Psoas muscle (tissue), 7 donors: ENCODE measurements at regions not wholly inside any gene's neighbourhood (a gene's known extent, or its start where the extent isn't known, plus 50 kb on each side); places are given as distances from the start of the nearest gene placed in this dataset.
A peak's percentile ranks its signal among the peaks of the same experiment; 100 is the strongest.

Experiments used
- ATAC-seq, 4 donors: fragments of 200-7000 bp; cut with Tn5 transposase; one replicate each; pipeline ENCODE4 v1.9.1; 2020; ENCODE audit warnings: moderate library complexity in 3 of 4, mild to moderate bottlenecking in 2 of 4
- DNase-seq, 2 donors: peaks; one replicate each; pipeline ENCODE4 v3.0.0-alpha.2; 2020
- H3K27ac ChIP-seq: fragments of 200-600 bp; one replicate; pipeline ENCODE4 v1.8.0; 2022
- H3K27me3 ChIP-seq, 3 donors: fragments of 200-600 bp in 1 of 3; one replicate each; pipeline versions ENCODE4 v1.6.1 to v1.8.0; 2013 to 2022; ENCODE audit warnings: low read length in 2 of 3, mild to moderate bottlenecking in 2 of 3, moderate library complexity in 1 of 3; ENCODE audit not compliant: insufficient read depth in 3 of 3
- H3K36me3 ChIP-seq, 2 donors: fragments of 200-600 bp in 1 of 2; one replicate each; pipeline versions ENCODE4 v1.6.1 to v1.8.0; 2013 to 2022; ENCODE audit warnings: low read depth in 1 of 2, mild to moderate bottlenecking in 1 of 2, moderate library complexity in 1 of 2; ENCODE audit not compliant: insufficient read depth in 1 of 2
- H3K4me1 ChIP-seq: fragments of 200-600 bp; one replicate; pipeline ENCODE4 v1.8.0; 2022
- H3K4me3 ChIP-seq: fragments of 200-600 bp; one replicate; pipeline ENCODE4 v1.8.0; 2022; ENCODE audit warnings: mild to moderate bottlenecking
- H3K9me3 ChIP-seq: fragments of 200-600 bp; one replicate; pipeline ENCODE4 v1.8.0; 2022
- WGBS, 3 donors: extraction: QIAGEN DNeasy Blood & Tissue Kit; methylation state at CpG; one replicate each; pipeline versions ENCODE4 v1.1.6 to v1.1.7; 2013; 5-methylcytosine and 5-hydroxymethylcytosine counted together
- intact Hi-C, 2 donors: fragments of 100-400 bp; cut with DNase I; formaldehyde crosslinking; loops; one replicate each; pipeline versions ENCODE4 v1.11.0 to v1.14.2; 2022
- TF ChIP-seq, protein P1 (sequence below): fragments of 200-600 bp; IDR thresholded peaks from one replicate; pipeline ENCODE4 v1.8.0; 2022; ENCODE audit warnings: antibody characterized with exemption
- donor health status: healthy with polysubstance abuse.
- donor health status: DM: no; HTN: no; CAD: no; lungs with moderate emphysema.
- donor health status: Bipolar disorder and iron deficiency.
- donor health status: healthy.
- donor health status: DM: yes; HTN: yes; CAD: no.
- donor health status: DM: no; HTN: no; CAD: no.
- donor health status: DM: yes; HTN: yes; CAD: no.

DNA sequence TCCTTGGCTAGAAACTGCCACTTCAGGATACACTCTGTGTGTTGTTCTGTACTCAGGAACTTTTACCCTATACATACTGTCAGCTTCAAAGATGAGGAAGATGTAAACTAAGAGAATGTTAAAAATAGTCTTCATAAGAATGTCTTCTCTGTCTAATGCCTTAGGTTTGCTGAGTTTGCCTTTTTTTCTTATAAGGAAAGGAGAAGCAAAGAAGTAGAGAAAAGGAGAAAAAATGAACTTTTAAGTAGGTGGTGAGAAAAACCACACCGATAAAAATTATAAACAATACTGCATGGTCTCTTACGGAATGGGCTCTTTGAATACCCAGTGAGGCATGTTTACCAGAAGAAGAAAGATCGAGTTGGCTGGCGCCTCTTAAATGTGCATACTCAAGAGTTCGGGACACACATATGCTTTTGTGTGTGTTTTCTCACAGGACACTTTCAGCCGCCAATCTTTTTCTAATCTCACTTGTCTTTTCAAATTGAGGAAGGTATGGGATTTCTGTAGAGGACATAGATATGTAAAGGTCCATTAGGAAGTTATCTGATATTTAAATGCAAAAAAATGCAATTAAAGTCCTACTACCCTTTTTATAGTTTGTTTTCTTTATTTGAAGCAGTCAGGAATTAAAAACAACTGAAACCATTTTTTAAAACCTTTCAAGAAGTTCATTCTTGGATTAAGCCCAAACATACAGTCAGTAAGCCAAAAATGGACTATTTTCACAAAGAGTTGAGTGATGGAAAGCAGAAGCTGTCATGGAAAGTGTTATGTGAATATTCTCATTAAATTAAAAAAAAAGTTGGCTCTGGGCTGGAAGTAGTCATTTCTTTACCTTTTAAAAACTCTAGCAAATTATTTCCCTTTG lies 100.6 kb upstream of the MDFIC start:
- no peak overlapping the region for H3K4me3 ChIP-seq

DNA sequence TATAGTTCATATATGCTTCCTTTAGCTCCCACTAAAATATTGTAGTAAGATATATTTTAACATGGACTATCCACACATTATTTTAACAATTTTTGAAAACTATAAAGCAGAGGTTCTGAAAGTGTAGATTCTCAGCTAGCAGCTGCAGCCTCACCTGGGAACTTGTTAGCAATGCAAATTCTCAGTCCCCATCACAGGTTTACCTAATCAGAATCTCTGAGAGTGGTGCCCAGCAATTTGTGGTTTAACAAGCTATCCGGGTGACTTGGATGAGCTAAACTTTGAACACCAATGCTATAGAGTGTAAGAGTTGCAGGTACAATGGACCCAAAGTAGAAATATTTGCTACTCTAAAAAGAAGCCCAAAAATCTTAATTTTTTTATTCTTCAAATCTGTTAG lies 99.8 kb upstream of the MDFIC start:
- ATAC-seq (no peak), DNase-seq (no peak)
- 86 to 97% (median 89%) methylated on average over 1 of the region's 1 CpG for WGBS, 3 donors
- TF ChIP-seq, protein P1, sequence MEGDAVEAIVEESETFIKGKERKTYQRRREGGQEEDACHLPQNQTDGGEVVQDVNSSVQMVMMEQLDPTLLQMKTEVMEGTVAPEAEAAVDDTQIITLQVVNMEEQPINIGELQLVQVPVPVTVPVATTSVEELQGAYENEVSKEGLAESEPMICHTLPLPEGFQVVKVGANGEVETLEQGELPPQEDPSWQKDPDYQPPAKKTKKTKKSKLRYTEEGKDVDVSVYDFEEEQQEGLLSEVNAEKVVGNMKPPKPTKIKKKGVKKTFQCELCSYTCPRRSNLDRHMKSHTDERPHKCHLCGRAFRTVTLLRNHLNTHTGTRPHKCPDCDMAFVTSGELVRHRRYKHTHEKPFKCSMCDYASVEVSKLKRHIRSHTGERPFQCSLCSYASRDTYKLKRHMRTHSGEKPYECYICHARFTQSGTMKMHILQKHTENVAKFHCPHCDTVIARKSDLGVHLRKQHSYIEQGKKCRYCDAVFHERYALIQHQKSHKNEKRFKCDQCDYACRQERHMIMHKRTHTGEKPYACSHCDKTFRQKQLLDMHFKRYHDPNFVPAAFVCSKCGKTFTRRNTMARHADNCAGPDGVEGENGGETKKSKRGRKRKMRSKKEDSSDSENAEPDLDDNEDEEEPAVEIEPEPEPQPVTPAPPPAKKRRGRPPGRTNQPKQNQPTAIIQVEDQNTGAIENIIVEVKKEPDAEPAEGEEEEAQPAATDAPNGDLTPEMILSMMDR: no peak
- Histone ChIP-seq H3K27me3 (no peaks in the 10 kb centered on the region), H3K27ac (no peak overlapping the region), H3K4me1 (peaks cover 11% of the 10 kb centered on the region), H3K36me3 (no peaks in the 10 kb centered on the region), H3K9me3 (peaks cover 7% of the 10 kb centered on the region), H3K4me3 (no peak overlapping the region)
- intact Hi-C loops: no loop called here

More for the DNA sequence above, 100.6 kb upstream of the MDFIC start:
- Histone ChIP-seq H3K27ac (no peak overlapping the region), H3K36me3 (no peaks in the 10 kb centered on the region), H3K4me1 (peaks cover 11% of the 10 kb centered on the region), H3K9me3 (no peaks in the 10 kb centered on the region), H3K27me3 (no peaks in the 10 kb centered on the region)
- ATAC-seq (no peak), DNase-seq (no peak)
- WGBS, 3 donors: 67 to 77% (median 72%) methylated on average over 6 of the region's 6 CpGs
- intact Hi-C loops: no loop called here
- TF ChIP-seq, protein P1: no peak

DNA sequence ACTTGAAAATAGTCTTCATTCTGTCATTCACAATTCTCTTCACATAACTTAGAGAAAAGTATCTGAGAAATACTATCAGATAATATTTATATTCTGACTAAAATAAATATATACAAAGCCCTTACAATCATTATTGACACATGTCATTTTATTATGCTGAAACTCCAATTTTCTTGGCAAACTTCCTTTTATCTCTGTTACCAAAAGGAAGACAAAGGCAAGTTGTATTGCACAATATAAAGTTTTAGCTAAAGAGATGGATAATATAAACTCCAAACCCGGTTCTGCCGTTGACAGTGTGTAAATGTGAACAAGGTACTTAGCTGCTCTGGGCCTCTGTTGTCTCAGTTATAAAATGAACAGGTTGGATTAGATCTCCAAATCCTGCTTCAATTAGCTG lies 99.0 kb upstream of the MDFIC start:
- Histone ChIP-seq H3K4me1 (peaks cover 11% of the 10 kb centered on the region), H3K27me3 (no peaks in the 10 kb centered on the region), H3K4me3 (no peak overlapping the region), H3K27ac (peak overlapping the region; percentile 33), H3K9me3 (peaks cover 14% of the 10 kb centered on the region), H3K36me3 (no peaks in the 10 kb centered on the region)
- ATAC-seq (peak in 1 of 4 donors; percentile 7), DNase-seq (no peak)
- 87 to 92% (median 88%) methylated on average over 2 of the region's 2 CpGs for WGBS, 3 donors
- intact Hi-C loops: no loop called here
- TF ChIP-seq, protein P1: no peak

DNA sequence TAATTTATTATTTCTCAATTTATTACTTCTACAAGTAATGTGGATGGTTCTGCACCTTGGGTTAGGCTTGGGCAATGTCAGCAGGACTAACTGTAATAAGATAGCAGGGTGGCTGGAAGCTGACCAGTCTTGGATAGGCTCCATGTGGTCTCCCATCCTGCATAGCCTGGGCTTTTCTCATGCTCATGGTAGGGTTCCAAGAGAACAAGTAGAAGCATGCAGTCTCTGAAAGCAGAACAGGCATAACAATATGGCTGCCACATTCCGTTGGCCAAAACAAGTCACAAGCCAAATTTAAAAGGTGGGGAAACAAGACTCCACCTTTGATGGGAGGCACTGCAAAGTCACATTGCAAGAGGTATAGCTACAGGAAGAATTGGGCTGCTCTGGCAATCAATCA lies 98.6 kb upstream of the MDFIC start:
- peak overlapping the region; percentile 33 for H3K27ac ChIP-seq
- TF ChIP-seq, protein P1: no peak
- peaks cover 14% of the 10 kb centered on the region for H3K9me3 ChIP-seq
- peaks cover 11% of the 10 kb centered on the region for H3K4me1 ChIP-seq
- ATAC-seq (peak in 2 of 4 donors; percentile 60 to 75), DNase-seq (no peak)
- no peaks in the 10 kb centered on the region for H3K36me3 ChIP-seq
- WGBS, 3 donors: 40 to 70% (median 56%) methylated on average over 1 of the region's 1 CpG
- H3K27me3 ChIP-seq: no peaks in the 10 kb centered on the region
- no peak overlapping the region for H3K4me3 ChIP-seq
- intact Hi-C loops: no loop called here
